Activated T-cell treated with anti-CD3 and anti-CD28 coated beads for 24 hours (primary cell): ENCODE measurements at regions not wholly inside any gene's neighbourhood (a gene's known extent, or its start where the extent isn't known, plus 50 kb on each side); places are given as distances from the start of the nearest gene placed in this dataset.
"Not testable (repeated sequence)": the region's sequence is repeated elsewhere in the genome, so short reads cannot be mapped to it uniquely, and the experiment has no call there.

Experiments used
- DNase-seq: peaks from one replicate; pipeline ENCODE4 v3.0.0-alpha.2; 2020; ENCODE audit warnings: low read depth

- DNase-seq: not testable (repeated sequence)
Observed at GRCh38 chr6:2302482-2302881, 57.1 kb upstream of the GMDS start.

DNA sequence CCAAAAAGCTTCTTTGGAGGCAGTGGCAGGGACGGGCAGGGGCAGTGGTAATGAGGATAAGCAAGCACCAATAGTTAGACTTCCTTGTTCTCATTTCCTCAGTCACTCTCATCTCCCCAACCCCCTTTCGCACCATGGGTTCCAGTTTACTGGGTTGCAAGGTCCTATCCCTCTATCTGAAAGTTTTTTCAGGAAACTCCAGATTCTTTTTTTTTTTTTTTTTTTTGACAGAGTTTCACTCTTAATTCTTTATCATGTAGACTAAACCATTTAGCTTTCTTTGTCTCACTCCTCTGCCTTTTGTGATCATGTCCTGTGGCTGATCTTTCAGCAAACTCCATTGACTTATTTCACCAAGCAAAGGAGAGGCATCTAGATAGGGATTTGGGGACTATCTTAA is 51.4 kb upstream of the GMDS start:
- no peak for DNase-seq
